HG02763 (cell line): ENCODE measurements at regions not wholly inside any gene's neighbourhood (a gene's known extent, or its start where the extent isn't known, plus 50 kb on each side); places are given as distances from the start of the nearest gene placed in this dataset.

ENCODE experiments used
- ATAC-seq: cut with Tn5 transposase; IDR thresholded peaks from one replicate; pipeline ENCODE4 v1.9.1; 2021; ENCODE audit warnings: mild to moderate bottlenecking, moderate library complexity; ENCODE audit not compliant: unreplicated experiment

DNA sequence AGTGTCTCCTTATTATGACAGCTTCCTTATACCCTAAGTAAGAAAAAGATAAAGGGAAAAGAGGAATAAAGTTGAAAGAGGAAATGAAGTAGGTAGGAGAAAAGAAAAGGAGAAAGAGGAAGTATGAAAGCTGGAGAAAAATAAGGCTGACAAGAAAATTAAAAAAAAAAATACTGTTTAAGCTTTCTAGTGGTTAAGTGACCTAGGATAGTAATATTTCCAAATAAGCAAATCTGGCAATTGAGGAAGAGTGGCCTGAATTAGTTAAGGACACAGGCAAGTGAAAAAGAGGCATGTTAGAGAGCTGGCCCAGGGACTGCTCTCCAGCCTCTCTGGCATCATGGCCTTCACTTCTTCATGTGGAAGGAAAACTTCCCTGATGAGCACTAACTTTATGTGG lies 76.5 kb upstream of the ADGRF1 start:
- ATAC-seq, result no peak

DNA sequence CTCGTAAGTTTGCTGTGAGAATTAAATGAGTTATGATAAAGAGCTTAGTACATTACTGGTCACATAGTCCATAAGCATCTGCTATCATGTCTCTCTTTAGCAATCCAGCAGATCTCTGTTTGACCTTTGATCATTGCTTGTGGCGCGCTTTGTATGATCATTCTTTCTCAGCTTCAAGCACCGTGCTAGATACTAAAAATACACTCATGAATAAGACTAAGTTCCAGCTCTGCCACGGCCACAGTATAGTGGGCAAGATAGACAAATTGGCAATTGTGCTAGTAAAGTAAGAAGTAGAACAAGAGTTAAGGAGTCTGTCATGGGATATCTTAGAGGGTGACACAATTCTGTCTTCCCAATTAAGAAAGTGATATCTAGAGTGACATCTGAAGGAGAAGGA lies 75.2 kb upstream of the ADGRF1 start:
- no peak for ATAC-seq

DNA sequence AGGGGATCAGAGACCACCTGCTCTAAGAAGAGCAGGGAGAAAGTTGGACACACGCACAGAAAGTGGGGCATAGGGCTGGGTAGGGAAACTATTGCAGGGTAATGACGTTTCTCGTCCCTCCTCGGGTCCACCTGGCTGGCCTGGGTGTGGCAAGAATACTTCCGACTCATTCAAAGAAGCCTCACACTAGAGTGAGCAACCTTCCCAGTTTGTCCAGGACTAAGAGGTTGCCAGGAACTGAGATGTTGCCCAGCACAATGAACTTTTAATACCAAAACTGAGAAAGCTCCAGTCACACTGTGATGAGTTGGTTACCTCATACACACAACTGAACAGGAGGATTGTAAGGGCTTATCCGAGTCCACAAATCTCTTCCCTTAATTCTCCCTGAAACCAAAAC lies 74.5 kb upstream of the ADGRF1 start:
- ATAC-seq, result no peak

DNA sequence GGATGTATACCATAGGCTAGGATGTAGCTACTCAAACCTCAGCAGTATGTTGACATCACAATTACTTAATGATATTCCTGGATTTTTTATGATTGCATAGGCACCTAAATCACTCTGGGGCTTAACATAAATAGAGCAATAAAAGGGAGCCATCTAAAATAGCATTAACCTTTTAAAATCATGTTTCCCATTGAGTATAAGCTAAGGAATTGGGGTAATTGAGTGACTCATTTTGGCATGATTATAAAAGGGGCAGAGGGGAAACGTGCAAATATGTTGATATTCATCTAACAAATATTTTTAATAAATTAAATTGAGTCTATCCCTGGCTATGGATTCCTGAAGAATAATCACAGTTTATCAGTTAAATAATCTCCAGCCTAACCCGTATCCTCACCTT lies 74.0 kb upstream of the ADGRF1 start:
- ATAC-seq, result no peak

DNA sequence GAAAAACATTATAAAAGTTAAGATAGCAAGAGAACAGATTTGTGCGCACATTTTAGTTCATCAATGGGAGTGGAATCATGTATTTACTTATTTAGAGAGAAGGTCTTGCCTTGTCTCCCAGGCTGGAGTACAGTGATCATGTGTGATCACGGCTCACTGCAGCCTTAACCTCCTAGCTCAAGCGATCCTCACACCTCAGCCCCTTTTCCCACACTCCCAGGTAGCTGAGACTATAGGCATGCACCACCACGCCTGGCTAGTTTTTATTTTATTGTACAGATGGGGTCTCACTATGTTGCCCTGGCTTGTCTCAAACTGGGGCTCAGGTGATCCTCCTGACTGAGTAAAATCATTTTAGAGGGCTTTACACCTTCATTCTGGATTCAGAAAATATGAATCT lies 72.3 kb upstream of the ADGRF1 start:
- no peak for ATAC-seq

DNA sequence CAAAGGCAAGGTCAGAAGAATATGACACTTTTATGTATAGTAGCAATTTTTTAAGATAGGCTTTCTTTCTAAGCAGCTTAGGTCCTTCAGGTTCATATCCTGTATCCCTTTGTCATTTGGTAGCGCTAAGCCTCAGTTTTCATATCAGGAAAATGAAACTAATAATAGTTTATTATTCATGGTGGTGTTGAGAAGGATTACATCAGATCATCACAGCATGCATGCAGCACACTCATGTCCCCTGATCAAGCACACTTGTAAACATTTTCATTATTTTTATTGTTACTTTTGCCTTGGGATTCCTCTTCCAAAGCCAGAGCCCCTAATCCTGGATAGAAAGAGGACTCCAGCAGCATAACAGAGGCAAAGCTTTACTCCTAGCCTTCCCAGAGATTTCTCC lies 70.2 kb upstream of the ADGRF1 start:
- no peak for ATAC-seq

DNA sequence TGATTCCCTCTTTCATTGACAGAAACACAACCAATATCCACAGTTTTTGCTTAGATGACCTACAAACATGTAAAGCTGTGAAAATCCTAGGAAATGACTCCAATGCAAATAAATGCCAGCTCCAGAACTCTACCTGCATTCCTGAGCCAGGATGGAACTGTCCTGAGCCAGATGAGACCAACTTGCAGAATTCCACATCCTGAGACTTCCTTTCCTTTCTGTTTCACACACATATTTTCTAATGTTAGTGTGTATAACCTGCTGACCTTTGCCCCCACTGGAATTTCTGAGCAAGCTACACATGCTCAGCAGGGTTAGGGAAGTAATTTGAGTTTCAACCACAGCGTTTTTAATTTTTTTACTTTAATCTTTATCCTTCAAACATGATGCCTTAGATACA lies 69.6 kb upstream of the ADGRF1 start:
- no peak for ATAC-seq

DNA sequence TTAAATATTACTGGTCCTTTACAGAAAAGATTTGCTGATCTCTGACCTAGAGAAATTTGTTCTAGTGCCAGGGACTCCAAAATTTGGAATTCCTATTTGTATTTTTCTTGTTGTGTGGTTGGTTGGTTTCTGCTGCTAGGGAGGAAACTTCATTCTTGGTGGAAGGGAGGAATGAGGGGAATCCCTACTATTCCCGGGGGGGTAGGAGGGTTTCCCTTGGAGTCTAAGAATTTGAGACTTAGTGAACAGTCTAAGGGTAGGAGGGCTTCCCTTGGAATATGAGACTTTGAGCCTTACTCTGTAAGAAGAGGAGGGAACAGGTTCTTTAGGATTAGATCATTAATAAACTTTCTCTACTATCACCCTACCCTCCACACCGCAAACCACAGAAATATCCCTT lies 67.1 kb upstream of the ADGRF1 start:
- ATAC-seq, result no peak

DNA sequence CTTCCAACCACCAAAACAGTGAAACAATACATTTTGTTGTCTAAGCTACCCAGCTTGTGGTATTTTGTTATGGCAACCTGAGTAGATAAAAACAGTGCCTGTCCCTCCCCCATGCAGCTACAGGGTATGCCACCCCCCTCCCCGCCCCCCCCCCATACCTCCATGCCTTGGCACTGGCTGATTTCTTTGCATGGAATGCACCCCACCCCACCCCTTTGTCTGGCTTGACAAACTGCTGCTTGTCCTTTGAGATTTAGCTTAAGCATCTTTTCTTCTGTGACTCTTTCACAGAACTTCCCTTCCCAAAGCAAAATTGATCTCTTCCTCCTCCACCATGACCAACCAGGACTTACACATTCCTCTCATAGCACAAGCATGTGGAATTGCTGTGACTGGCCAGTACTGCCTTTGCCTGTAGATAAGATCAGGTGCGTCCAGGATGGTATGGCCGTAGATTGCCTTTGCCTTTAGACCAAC lies 64.6 kb upstream of the ADGRF1 start:
- no peak for ATAC-seq

DNA sequence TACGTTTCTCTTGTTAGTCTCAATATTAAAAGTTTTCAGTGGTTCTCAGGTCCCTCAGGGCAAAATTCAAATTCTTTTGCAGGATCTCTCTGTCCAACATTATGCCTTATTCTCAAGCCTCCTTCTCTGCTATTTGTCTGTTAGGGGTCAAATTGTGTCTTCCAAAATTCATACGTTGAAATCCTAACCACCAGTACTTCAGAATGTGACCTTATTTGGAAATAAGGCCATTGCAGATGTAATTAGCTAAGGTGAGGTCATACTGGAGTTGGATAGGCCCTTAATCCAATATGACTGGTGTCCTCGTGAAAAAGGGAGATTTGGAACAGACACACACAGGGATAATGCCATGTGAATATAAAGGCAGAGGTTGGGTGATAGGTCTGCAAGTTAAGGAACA lies 64.1 kb upstream of the ADGRF1 start:
- ATAC-seq, result no peak

DNA sequence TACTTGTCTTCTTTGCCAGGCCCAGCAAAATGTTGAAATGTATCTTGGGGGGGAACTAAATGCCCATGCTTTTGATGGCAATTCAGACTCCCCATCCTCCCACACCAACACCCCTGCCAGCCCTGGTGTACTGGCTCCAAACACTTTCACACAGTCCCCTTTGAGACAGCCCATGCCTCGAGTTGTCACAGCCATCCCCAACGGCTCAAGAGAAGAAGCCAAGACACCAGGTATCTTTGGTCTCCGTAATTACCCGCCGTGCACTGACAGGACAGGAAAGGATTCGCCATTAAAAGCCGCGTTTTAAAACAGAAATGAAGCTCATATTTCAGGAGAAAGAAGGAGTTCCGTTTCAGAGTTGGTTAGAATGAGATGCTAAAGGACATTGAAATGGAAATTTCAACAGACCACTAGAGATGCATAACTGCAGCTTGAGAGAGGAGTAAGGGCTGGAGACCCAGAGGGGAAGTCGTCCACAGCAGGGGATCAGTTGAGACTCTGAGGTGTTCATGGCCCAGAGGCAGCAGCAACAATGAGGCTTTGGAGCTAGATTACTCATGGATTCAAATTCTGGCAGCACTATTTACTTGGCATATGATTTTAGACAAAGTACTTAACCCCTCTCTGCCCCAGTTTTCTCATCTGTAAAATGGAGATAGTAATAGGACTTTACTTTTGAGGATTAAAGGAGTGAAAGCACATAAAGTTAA lies 63.5 kb upstream of the ADGRF1 start:
- ATAC-seq, result no peak

DNA sequence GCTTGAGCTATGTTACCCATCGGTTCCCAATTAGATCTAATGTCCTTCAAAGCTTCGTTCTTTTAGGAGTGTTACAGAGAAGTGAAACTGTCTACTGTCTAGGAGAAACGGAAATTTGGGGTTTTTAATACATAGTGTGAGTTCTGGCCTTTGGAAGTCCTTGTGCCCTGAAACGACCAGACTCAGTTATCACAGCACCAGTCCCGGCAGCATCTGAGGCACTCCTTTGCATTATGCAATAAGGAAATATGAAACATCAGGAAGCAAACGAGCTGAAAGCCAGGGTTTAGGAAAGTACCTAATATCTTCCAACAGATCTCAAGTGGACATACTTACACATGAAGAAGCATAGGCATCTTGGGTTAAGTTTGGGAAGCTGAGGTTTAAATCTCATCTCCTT lies 61.8 kb upstream of the ADGRF1 start:
- no peak for ATAC-seq

DNA sequence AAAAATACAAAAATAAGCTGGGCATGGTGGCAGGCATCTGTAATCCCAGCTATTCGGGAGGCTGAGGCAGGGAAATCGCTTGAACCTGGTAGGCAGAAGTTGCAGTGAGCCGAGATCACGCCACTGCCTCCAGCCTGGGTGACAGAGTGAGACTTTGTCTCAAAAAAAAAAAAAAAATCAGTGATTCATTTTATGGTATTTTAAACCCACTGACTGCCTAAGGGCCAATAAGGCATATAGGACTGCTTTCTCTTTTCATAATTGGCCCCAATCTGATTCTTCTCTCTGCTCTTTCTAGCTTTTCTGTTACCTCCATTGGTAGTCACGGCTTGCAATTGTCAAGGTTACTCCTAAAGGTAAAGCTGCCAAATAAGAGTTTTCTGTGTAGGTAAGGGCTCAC lies 60.2 kb upstream of the ADGRF1 start:
- ATAC-seq, result no peak

DNA sequence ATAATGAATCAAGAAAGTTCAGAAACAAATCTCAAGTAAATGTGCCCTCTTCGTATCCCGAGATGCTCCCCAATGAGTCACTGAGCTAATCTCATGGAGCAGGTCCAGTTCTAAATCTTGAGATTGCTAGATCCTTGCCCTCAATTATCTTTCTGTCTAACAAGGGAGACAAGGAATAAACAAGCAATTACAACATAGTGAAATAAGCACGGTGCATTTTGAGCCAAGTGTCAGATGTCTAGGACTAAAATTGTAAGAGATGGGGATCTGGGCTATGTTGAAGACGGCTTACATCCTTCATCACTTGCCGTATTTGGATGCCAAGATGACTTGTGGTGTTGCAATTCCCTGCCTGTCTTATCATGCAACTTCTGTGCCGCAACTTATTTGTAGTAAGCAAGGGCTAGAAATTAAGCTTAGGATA lies 56.5 kb upstream of the ADGRF1 start:
- no peak for ATAC-seq

DNA sequence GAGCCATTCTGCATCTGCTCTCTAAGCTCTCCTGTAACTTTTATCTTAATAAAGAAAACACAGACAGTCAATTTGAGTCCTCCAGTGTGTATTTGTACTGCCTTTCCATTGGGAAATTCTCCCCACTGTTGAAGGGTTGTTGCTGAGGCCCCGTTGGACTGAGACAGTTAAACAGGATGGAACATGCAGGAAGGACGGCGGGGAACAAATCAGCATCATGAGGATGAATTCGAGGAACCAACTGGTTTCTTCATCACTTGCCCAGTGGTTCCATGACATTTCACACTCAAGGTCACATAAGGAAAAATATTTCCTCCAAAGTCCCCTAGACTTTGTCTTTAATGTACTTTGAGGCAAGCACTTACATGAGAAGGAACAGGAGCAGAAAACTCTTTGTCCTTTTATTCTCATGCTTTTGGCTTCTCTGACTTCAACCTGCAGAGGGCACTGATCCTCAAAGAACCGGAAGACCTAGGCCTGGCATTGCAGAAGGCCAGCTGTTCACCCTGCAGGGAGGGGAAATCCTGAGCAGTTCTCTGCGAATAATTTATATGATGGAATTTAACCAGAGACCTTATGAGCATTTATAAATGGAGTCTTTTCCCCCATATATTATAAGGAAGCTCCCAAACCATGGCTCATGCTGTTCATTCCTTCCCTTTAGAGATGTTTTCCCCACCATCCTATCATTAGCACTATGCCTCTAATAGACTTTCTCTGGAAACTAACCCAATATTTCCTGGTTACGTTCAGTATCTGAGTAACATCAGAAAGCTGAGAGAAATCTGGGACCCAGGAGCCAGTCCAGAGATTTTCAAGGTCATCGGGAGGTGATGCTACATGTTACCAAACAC lies 55.2 kb upstream of the ADGRF1 start:
- peak; percentile 85 for ATAC-seq

DNA sequence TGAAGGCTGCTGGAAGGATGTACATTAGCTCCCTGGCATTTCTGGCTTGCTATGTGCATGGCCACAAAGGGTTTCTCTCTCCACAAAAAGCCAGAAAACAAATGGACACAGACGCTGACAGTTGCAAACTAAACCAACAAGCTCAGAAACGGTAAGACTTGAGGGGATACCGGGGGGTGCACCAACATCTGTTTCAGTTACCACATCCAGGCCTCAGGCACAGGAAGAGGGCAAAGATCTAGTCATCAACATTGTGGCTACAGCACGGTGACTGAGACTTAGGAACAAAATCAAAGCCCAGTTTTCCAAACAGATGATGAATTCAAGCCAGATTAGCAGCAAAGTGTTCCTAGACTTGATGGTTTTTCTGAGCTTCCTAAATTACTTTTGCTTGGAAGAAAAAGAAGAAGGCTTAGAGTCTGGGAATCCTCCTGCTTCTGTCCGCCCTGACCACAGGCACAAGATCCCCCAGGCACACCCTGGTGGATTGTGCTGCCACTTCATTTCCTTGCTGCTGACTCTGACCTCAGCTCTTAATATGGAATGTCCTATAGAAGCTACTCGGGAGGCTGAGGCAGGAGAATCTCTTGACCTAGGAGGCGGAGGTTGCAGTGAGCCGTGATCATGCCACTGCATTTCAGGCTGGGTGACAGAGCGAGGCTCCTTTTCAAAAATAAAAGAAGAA lies 54.2 kb upstream of the ADGRF1 start:
- no peak for ATAC-seq

DNA sequence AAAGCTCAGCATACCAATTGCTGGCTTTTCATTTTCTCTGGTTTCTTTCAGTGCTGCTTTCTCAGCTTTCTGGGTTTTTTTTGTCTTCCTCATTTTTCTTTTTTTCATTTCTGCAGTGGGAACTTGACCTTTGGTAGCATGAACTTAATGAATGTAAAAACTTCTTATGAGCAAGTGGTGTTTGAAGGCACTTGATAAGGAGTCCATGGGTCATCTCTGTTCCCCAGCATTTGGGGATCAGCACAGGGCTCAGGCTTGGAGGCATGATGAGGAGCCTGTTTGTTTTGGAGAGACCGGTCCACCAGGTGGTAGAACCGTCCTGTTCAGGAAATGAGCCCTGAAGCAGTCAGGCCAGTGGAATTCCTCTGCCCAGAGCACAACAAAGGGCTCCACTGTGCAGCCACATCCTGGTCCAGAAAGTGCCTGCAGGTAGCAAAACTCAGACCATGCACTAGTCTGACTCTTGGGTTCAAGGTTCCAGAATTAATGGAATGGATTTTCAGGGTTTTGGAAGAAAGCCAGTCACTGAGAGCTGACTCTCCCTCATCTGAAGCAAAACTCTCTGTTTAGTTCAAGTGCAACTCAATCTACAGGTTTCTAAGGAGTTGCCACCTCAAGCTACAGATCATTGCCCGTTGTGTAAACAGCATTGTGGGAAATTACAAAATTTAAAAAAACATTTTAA lies 52.3 kb upstream of the ADGRF1 start:
- ATAC-seq, result no peak

DNA sequence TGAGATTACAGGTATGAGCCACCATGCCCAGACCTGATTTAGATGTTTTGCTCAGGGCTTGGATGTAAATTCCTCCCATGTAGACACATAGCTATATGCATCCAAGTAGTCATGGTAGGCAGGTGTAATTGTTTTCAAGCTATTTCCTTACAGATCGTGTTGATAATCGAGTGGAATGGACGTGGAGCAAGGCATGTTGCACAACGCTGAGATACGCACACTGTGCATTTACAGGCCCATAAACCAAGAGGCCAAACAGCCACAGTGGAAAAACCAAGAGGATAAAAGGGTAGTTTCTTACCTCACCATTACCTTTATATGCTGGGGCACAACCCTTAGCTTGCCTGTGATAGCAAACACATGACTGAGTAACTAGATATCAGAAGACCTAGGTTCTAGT lies 51.0 kb upstream of the ADGRF1 start:
- ATAC-seq, result no peak

DNA sequence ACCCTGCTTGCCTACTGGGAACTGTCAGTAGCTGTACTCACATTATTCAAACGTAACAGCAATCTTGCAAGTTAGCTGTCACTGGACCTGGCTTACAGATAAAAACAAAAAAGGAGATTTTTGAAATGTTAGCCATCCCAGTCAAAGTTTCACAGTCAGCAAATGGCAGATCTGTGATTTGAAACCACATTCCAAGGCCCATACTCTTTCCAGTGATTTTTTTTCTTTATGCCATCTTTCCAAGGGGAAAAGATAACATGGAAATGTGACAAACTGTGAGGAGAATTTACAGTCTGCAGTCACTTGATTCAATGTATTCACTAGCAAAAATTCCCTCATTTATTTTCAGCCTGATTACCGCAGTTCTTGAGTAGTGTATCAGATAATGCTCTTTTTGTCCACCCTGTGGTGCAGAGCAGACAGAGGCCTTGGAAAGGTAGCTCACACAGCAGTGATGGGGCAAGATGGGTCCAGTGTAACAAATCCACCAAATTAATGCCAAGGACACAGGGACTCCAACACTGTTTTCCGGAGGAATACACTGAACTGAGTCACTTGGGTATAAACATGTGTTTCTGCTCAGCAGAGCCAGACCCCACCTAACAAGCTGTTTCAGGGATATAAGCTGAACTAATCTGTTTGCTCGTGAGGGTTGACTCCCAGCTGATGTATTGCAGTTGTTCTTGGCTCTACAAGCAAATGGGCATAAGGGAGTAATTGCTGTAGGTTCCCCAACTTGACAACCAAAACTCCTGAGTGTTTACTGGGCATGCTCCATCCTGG lies 49.9 kb upstream of the ADGRF1 start:
- ATAC-seq, result no peak
